GM13977 (cell line): ENCODE measurements at regions not wholly inside any gene's neighbourhood (a gene's known extent, or its start where the extent isn't known, plus 50 kb on each side); places are given as distances from the start of the nearest gene placed in this dataset.

Experiments
- DNase-seq: peaks from one replicate; pipeline ENCODE4 v3.0.0; 2012; ENCODE audit warnings: low spot score
- in situ Hi-C: fragments of 300-500 bp; cut with MboI; formaldehyde crosslinking; loops from one replicate; pipeline ENCODE4 v1.12.0; 2022; ENCODE audit warnings: low sequenced_read_pairs, low pct_unique_long_range_greater_than_20kb, mixed read lengths, inconsistent platforms; ENCODE audit not compliant: unreplicated experiment
- TF ChIP-seq, protein P1 (sequence below): IDR thresholded peaks from 2 replicates; pipeline ENCODE4 v1.5.1; 2012; ENCODE audit warnings: mild to moderate bottlenecking, control low read depth; ENCODE audit not compliant: insufficient read depth; ENCODE audit errors: extremely low read depth, missing control alignments

DNA sequence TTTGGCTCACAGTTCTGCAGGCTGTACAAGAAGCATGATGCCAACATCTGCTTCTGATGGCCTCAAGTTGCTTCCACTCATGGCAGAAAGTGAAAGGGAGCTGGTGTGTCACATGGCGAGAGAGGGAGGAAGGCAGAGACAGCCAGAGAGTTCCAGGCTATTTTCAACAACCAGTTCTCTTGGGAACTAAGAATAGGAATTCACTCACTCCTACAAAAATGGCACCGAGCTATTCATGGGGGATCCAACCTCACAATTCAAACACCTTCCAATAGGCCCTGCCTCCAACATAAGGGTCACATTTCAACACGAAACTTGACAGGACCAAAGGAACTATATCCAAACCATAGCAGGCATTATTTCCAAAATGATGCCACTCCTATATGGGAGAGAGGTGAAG lies 299.5 kb upstream of the TGFBR2 start:
- TF ChIP-seq, protein P1, sequence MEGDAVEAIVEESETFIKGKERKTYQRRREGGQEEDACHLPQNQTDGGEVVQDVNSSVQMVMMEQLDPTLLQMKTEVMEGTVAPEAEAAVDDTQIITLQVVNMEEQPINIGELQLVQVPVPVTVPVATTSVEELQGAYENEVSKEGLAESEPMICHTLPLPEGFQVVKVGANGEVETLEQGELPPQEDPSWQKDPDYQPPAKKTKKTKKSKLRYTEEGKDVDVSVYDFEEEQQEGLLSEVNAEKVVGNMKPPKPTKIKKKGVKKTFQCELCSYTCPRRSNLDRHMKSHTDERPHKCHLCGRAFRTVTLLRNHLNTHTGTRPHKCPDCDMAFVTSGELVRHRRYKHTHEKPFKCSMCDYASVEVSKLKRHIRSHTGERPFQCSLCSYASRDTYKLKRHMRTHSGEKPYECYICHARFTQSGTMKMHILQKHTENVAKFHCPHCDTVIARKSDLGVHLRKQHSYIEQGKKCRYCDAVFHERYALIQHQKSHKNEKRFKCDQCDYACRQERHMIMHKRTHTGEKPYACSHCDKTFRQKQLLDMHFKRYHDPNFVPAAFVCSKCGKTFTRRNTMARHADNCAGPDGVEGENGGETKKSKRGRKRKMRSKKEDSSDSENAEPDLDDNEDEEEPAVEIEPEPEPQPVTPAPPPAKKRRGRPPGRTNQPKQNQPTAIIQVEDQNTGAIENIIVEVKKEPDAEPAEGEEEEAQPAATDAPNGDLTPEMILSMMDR: no peak
- no peak for DNase-seq
- in situ Hi-C loops: no loop called here

DNA sequence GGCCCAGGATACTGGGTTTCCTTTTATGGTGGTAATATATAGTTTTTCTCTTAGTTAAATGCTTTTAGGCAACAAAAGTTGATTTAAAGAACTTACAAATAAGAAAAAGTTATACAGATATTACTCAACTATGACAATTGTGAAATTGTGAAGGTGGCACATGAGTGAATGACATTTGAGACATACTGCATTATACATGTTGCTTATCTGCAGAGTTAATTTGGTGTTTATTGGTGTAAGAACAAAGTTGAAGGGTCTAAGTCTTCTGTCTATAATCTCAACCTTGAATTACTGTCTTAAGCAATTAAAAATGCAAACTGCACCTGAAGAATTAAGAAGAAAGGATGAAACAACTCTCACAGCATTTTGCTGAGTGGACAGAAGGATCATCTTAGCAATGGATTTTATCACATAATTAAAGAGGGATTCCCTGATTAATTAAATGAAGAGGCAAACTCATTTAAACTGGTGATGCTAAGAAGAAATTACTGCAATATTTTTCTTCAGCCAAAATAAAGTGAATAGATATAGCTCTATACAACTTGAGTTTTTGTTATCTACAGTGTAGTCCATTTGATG lies 298.9 kb upstream of the TGFBR2 start:
- no peak for DNase-seq
- in situ Hi-C loops: no loop called here
- TF ChIP-seq, protein P1: no peak

DNA sequence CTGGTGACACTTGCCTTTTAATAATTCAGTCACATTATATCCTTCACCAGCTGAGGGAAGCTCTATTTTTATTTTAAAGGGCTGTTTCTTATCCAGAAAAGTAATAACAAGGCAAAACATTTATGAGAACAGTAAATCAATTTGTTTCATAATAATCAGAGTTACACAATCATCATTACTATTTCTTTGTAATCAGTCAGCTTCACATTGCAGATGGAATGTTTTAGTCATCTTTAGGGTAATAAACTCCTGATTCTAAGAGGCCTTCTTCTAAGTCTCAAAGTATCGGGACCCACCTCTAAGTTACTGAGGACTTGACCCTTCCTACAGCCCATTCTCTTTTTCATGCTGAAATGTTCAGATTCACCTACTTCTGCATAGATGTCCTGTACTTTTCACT lies 298.3 kb upstream of the TGFBR2 start:
- TF ChIP-seq, protein P1: no peak
- DNase-seq: no peak
- in situ Hi-C loops: no loop called here

DNA sequence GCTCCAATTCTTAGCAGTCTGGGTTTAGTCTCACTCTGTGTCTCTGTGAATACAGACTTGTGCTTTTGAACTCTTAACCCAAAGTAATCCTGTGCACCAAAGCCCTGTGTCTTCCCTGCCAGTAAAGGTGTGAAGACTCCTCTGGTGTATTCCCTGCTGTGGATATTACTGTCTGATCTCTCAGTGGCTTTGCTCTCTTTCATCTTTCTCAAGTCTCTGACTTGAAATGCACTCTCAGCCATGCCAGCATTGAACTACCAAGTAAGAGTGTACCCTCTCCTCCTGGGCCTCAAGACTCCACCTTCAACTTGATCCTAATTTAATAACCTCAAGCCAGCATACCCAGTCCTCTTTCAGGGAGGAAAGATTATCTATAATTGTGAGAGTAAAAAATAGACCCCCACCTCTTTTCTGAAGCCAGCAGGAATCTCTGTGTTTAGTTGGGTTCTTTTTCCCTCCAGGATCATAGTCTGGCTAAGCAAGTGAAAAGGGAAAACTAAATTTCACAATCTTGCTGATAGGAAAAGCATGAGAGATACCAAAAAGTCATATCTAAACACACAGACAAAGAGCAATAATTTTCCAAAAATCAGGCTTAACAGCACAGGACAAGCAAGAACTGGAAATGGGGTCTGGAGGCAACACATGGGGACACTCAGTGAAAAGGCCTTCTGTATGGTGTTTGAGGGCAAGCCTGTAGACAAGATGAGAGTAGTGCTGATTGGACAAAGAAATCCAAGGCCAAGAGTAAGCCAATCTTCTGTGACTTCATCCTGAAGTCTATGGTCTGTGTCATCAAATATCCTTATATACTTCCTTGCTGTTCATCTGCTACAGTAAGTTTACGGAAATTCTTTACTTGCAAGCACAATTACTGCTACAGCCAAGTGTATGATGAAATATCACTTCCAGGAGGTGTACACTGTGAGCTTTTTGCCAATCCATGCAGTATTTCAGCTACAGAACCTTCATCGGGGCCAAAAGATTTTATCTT lies 296.1 kb upstream of the TGFBR2 start:
- TF ChIP-seq, protein P1: no peak
- in situ Hi-C loops: no loop called here
- DNase-seq: no peak

DNA sequence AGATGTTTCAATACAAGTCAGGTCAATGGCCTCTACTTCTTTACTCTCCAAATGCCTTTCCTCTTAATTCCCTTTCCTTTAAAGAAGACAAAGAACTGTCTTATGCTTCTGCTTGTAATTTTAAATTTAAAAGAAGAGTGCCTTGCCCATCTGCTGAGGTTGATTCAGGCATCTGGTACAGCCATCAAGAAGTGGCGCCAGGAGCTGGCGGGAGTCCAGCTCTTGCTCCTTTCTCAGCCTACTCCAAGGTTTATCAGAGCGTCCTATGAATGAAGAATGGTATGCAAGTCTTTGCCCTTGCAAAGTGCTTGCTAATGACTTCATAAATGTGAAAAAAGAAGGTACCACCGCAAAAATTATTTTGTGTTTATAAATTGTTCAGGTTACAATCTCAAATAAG lies 294.6 kb upstream of the TGFBR2 start:
- TF ChIP-seq, protein P1: no peak
- DNase-seq: no peak
- in situ Hi-C loops: no loop called here

DNA sequence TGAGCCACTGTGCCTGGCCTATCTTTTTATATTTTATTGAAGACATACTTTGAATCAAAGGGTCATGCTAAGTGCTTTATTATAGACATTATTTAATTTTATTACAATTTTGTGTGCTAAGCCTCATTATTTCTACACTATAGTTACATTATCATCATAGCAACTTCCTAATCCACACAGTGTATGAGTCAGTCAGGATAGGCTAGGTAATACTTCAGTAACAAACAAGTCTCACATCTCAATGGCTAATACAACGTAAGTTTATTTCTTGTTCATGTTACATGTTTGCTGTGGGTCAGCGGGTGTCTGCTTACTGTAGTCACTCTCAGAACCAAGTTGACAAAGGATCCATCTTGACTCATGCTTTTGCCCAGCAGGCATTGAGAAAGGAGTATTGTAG lies 292.6 kb upstream of the TGFBR2 start:
- TF ChIP-seq, protein P1: no peak
- in situ Hi-C loops: no loop called here
- no peak for DNase-seq
